ENCODE measurements at regions not wholly inside any gene's neighbourhood (a gene's known extent, or its start where the extent isn't known, plus 50 kb on each side); places are given as distances from the start of the nearest gene placed in this dataset.

DNA sequence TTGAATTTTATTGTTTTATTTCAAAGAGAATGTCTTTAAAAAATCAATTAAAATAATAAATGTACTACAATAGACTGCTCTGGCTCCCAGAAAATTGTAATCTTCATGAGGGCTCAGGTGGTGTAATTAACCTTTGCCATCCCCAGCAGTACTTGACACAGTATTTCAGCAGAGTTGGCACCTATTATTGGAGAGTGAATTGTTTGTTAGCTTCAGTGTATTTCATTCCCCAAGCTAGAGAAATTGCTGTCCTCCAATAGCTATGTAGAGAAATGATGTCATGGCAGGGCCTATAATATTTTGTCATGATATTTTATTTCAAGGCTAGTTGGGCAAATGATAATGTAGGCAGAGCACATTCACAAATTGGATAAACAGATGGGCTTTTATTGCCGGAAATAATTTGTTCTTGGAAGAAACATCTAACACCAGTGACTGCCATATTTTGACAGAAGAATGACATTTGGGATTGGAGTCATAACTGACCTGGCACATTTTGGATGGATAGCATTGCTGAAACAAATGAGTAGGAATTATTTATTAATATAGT, 712.0 kb upstream of the NXPH2 start:
- TF ChIP-seq, protein P1, sequence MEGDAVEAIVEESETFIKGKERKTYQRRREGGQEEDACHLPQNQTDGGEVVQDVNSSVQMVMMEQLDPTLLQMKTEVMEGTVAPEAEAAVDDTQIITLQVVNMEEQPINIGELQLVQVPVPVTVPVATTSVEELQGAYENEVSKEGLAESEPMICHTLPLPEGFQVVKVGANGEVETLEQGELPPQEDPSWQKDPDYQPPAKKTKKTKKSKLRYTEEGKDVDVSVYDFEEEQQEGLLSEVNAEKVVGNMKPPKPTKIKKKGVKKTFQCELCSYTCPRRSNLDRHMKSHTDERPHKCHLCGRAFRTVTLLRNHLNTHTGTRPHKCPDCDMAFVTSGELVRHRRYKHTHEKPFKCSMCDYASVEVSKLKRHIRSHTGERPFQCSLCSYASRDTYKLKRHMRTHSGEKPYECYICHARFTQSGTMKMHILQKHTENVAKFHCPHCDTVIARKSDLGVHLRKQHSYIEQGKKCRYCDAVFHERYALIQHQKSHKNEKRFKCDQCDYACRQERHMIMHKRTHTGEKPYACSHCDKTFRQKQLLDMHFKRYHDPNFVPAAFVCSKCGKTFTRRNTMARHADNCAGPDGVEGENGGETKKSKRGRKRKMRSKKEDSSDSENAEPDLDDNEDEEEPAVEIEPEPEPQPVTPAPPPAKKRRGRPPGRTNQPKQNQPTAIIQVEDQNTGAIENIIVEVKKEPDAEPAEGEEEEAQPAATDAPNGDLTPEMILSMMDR (IDR thresholded peaks at IDR 0.05): no peak
- TF ChIP-seq, protein P2, sequence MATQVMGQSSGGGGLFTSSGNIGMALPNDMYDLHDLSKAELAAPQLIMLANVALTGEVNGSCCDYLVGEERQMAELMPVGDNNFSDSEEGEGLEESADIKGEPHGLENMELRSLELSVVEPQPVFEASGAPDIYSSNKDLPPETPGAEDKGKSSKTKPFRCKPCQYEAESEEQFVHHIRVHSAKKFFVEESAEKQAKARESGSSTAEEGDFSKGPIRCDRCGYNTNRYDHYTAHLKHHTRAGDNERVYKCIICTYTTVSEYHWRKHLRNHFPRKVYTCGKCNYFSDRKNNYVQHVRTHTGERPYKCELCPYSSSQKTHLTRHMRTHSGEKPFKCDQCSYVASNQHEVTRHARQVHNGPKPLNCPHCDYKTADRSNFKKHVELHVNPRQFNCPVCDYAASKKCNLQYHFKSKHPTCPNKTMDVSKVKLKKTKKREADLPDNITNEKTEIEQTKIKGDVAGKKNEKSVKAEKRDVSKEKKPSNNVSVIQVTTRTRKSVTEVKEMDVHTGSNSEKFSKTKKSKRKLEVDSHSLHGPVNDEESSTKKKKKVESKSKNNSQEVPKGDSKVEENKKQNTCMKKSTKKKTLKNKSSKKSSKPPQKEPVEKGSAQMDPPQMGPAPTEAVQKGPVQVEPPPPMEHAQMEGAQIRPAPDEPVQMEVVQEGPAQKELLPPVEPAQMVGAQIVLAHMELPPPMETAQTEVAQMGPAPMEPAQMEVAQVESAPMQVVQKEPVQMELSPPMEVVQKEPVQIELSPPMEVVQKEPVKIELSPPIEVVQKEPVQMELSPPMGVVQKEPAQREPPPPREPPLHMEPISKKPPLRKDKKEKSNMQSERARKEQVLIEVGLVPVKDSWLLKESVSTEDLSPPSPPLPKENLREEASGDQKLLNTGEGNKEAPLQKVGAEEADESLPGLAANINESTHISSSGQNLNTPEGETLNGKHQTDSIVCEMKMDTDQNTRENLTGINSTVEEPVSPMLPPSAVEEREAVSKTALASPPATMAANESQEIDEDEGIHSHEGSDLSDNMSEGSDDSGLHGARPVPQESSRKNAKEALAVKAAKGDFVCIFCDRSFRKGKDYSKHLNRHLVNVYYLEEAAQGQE (IDR thresholded peaks at IDR 0.05; ENCODE audit: insufficient read depth in 1 of 2, low read depth in 2 of 2, low read length in 1 of 2): no peak
- TF ChIP-seq POLR2AphosphoS5 (IDR thresholded peaks at IDR 0.05; ENCODE audit: low read depth, low read length) (no peak), TCF7L2 (IDR thresholded peaks at IDR 0.05; ENCODE audit: low read depth, low read length) (no peak), SIN3A (IDR thresholded peaks at IDR 0.05; ENCODE audit: borderline replicate concordance, insufficient read depth, low read depth, low read length) (no peak)
